ENCODE measurements at regions not wholly inside any gene's neighbourhood (a gene's known extent, or its start where the extent isn't known, plus 50 kb on each side); places are given as distances from the start of the nearest gene placed in this dataset.

GRCh38 chr20:22781869-22782268 is 197.5 kb upstream of the FOXA2 start:
- no peaks in the 10 kb centered on the region for H4K20me1 ChIP-seq (ENCODE audit: insufficient read depth)
- ChIA-PET CTCF (interaction anchor here (1.7 kb wide), 1 partner anchor 10 kb away, joined by 5 read pairs; no protein-coding TSS in a partner anchor), POLR2A (no interaction called here)
- no peak overlapping the region for H2AFZ ChIP-seq (ENCODE audit: low read depth)
- WGBS (ENCODE audit: low lambda C conversion rate), result 8% methylated on average over 2 of the region's 2 CpGs
- no peaks in the 10 kb centered on the region for H3K4me1 ChIP-seq (ENCODE audit: control insufficient read depth in 1 of 2, insufficient read depth in 2 of 2, low read depth in 1 of 2, low read length in 1 of 2)
- H3K27me3 ChIP-seq (ENCODE audit: insufficient read depth), result no peaks in the 10 kb centered on the region
- no peaks in the 10 kb centered on the region for H3K9me2 ChIP-seq
- no peaks in the 10 kb centered on the region for H3K79me2 ChIP-seq (ENCODE audit: insufficient read depth)
- no peak for DNase-seq
- no peak overlapping the region for H3K27ac ChIP-seq (ENCODE audit: low read depth in 2 of 2, low read length in 1 of 2)
- H3K4me2 ChIP-seq, result no peak overlapping the region
- no peak overlapping the region for H3K9ac ChIP-seq
- no peak for TF ChIP-seq RAD21 (IDR thresholded peaks at IDR 0.05; ENCODE audit: low read length)
- no peak for TF ChIP-seq MXI1 (IDR thresholded peaks at IDR 0.05; ENCODE audit: low read depth, low read length)
- no peak for TF ChIP-seq PBX3 (IDR thresholded peaks at IDR 0.05)
- TF ChIP-seq RCOR1 (IDR thresholded peaks at IDR 0.05; ENCODE audit: low read length), result no peak
- TF ChIP-seq MEF2A (IDR thresholded peaks at IDR 0.05; ENCODE audit: borderline replicate concordance, low read depth), result no peak
- no peak for TF ChIP-seq EP300 (IDR thresholded peaks at IDR 0.05; ENCODE audit: borderline replicate concordance in 1 of 2, low read depth in 1 of 2, low read length in 1 of 2)
- TF ChIP-seq NFIC (IDR thresholded peaks at IDR 0.05; ENCODE audit: borderline replicate concordance), result no peak
- TF ChIP-seq CHD2 (IDR thresholded peaks at IDR 0.05; ENCODE audit: low read length, partially characterized antibody), result no peak
- TF ChIP-seq RXRA (IDR thresholded peaks at IDR 0.05; ENCODE audit: borderline replicate concordance, low read depth), result no peak
- no peak for TF ChIP-seq FOXJ3 (CRISPR knock-in tag; IDR thresholded peaks at IDR 0.05)
- H3K9me3 ChIP-seq, result no peaks in the 10 kb centered on the region
- H3F3A ChIP-seq (replicated peaks; ENCODE audit: insufficient read depth), result no peaks in the 10 kb centered on the region
- no peak overlapping the region for H3K4me3 ChIP-seq (ENCODE audit: low read depth in 2 of 2, low read length in 1 of 2)
- no peaks in the 10 kb centered on the region for H3K36me3 ChIP-seq (replicated peaks in 1 of 2; ENCODE audit: control insufficient read depth in 1 of 2, insufficient read depth in 2 of 2, low read length in 1 of 2)

GRCh38 chr20:22789676-22790075 is 205.3 kb upstream of the FOXA2 start:
- TF ChIP-seq MAX (IDR thresholded peaks at IDR 0.05; ENCODE audit: low read depth) (no peak), FOXJ3 (CRISPR knock-in tag; IDR thresholded peaks at IDR 0.05) (no peak), TCF12 (IDR thresholded peaks at IDR 0.05) (no peak), REST (IDR thresholded peaks at IDR 0.05; ENCODE audit: low read depth, low read length) (no peak)
- Histone ChIP-seq H3K79me2 (ENCODE audit: insufficient read depth) (no peaks in the 10 kb centered on the region), H3K27ac (ENCODE audit: low read depth in 2 of 2, low read length in 1 of 2) (no peak overlapping the region), H3K9ac (no peak overlapping the region), H3K4me2 (no peak overlapping the region), H4K20me1 (ENCODE audit: insufficient read depth) (no peaks in the 10 kb centered on the region), H3K9me2 (no peaks in the 10 kb centered on the region), H3K36me3 (replicated peaks in 1 of 2; ENCODE audit: control insufficient read depth in 1 of 2, insufficient read depth in 2 of 2, low read length in 1 of 2) (no peaks in the 10 kb centered on the region), H3K9me3 (no peaks in the 10 kb centered on the region), H3F3A (replicated peaks; ENCODE audit: insufficient read depth) (no peaks in the 10 kb centered on the region), H3K4me1 (ENCODE audit: control insufficient read depth in 1 of 2, insufficient read depth in 2 of 2, low read depth in 1 of 2, low read length in 1 of 2) (peaks cover 0 to 6% of the 10 kb centered on the region in 2 experiments; a peak in 2 of 4 replicates), H3K4me3 (ENCODE audit: low read depth in 2 of 2, low read length in 1 of 2) (no peak overlapping the region), H2AFZ (ENCODE audit: low read depth) (no peak overlapping the region), H3K27me3 (ENCODE audit: insufficient read depth) (peaks cover 6% of the 10 kb centered on the region; the same call in 1 of the 2 replicates)
- POLR2A ChIA-PET, result no interaction called here
- CTCF ChIA-PET, result no interaction called here
- 19% methylated on average over 2 of the region's 2 CpGs for WGBS (ENCODE audit: low lambda C conversion rate)
- DNase-seq, result no peak

Data from SK-N-SH (cell line).